GM10266 (cell line): ENCODE measurements at regions not wholly inside any gene's neighbourhood (a gene's known extent, or its start where the extent isn't known, plus 50 kb on each side); places are given as distances from the start of the nearest gene placed in this dataset.

Experiments
- DNase-seq: peaks from one replicate; pipeline ENCODE4 v3.0.0; 2012; ENCODE audit errors: extremely low spot score
- TF ChIP-seq, protein P1 (sequence below): IDR thresholded peaks from 2 replicates; pipeline ENCODE4 v1.5.1; 2012; ENCODE audit warnings: mild to moderate bottlenecking, low read depth; ENCODE audit not compliant: control insufficient read depth, insufficient read depth; ENCODE audit errors: missing control alignments

DNA sequence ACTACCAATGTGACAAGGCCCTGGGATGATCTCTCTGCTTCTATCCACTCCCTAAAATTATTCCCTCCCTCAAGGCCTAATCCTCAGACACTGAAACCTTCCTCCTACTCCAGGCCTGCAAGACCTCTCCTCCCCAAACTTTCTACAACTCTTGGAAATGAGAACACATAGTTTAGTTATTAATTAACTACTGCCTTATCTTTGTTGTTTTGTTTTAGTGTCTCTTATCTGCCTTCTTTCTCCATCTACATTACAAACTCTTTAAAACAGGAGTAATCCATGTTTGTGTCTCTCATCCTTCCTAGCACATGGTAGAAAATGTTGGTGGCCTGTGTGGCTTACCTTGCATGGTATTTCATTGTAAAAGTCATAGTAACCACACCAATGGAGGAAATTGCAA lies 139.9 kb upstream of the G2E3 start:
- TF ChIP-seq, protein P1, sequence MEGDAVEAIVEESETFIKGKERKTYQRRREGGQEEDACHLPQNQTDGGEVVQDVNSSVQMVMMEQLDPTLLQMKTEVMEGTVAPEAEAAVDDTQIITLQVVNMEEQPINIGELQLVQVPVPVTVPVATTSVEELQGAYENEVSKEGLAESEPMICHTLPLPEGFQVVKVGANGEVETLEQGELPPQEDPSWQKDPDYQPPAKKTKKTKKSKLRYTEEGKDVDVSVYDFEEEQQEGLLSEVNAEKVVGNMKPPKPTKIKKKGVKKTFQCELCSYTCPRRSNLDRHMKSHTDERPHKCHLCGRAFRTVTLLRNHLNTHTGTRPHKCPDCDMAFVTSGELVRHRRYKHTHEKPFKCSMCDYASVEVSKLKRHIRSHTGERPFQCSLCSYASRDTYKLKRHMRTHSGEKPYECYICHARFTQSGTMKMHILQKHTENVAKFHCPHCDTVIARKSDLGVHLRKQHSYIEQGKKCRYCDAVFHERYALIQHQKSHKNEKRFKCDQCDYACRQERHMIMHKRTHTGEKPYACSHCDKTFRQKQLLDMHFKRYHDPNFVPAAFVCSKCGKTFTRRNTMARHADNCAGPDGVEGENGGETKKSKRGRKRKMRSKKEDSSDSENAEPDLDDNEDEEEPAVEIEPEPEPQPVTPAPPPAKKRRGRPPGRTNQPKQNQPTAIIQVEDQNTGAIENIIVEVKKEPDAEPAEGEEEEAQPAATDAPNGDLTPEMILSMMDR, result no peak
- DNase-seq, result no peak

DNA sequence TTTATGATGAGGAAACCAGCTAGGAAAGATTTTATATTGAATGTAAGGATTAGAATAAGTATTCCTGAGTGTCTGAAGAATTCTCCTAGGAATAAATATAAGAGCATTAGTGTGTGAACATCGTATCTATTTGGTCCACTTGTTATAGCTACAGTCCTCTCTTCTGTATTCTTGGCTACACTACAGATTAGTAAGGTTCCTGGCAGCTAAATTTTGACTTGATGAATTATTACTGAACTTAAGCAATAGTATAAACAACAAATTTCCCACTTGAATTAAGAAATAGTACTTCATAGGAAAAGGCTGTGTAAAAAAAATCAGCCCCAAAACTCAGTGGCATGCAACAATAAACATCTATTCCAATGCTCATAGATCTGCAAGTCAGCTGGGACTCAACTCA lies 138.4 kb upstream of the G2E3 start:
- DNase-seq, result no peak
- TF ChIP-seq, protein P1, result no peak

DNA sequence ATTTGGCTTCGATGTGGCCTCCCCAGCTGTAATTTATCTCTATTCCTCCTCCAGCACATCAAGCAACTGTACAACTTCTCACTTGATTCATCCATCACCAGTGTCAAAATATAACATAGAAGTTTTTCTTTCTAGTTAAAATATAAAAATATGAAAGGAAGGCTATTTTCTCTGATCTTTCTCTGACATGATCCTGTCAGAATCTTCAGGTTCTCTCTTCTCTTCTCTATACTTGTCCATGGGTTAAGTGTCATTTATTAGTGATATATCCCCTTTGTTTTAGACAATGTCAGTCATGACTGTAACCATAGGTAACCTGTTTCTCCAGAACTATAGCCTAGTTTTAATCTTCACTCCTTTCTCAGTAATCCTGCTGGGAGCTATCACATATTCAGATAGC lies 132.5 kb upstream of the G2E3 start:
- DNase-seq, result no peak
- TF ChIP-seq, protein P1, result no peak

DNA sequence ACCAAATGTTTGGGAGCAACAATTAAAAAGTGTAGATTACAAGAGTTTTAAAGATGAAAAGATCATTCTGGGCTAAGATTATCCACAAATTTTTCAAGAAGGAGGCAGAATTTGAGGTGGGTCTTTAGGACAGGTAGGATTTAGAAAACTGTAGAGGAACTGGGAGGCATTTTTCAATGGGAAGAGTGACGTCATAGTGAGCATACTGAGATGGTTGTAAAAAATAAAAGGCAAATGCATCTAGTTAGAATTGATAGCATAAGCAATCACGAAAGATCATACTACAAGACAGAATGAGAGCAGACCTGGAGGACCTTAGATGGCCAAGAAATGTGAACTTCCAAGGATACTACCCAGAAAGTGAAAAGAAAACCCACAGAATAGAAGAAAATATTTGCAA lies 131.6 kb upstream of the G2E3 start:
- DNase-seq, result no peak
- TF ChIP-seq, protein P1, result no peak

DNA sequence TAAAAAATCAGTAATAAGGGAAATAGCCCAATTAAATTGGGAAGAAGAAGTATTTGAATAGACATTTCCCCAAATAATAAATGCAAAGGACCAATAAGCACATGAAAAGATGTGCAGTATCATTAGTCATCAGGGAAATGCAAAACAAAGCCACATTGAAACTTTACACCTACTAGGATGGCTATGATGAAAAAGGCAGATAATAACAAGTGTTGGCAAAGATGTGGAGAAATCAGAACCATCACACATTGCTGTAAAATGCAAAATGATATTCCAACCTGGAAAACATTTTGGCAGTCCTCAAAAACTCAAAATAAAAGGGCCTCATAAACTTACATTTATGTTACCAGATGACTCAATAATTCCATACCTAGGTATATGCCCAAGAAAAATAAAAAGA lies 131.1 kb upstream of the G2E3 start:
- no peak for DNase-seq
- TF ChIP-seq, protein P1, result no peak

DNA sequence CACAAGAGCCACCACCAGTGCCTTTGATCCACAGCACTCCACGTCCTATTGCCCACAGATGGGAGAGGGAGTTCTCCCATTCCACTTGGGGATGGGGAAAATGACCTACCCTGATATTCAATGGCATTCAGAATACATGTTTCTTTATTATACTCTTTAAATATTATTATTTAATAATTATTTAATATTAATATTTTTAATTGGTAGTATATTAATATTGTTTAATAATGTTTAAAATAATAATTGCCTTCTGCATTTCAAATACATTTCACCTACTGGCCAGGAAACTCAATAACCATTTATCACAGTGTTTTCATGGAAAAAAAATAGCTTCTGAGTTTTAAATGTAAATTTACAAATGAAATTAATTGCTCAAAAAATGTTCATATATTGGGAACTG lies 127.4 kb upstream of the G2E3 start:
- TF ChIP-seq, protein P1, result no peak

DNA sequence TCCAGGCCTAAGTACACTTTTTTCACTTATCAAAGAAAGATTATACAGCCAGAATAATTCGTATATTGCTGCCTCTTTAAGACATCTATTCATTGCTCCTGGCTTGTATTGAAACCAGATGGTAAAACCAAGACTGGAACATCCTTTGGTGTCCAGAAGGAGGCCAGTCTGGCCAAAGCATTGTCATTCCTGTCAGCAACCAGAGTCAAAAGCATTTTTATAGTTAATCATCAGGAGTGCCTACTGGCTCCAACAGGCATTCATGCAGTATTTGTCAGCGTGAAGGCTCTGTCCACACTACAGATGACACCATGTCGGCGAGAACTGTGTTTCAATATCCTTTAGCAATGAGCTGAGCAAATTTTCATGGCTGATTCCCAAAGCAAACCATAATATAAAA lies 118.0 kb upstream of the G2E3 start:
- TF ChIP-seq, protein P1, result no peak

More for the DNA sequence above, 127.4 kb upstream of the G2E3 start:
- no peak for DNase-seq

More for the DNA sequence above, 118.0 kb upstream of the G2E3 start:
- DNase-seq, result no peak
